Gastroesophageal sphincter (tissue), 3 donors: ENCODE measurements at regions not wholly inside any gene's neighbourhood (a gene's known extent, or its start where the extent isn't known, plus 50 kb on each side); places are given as distances from the start of the nearest gene placed in this dataset.

ENCODE experiments used
- EP300 ChIP-seq: sonication (generic); formaldehyde crosslinking; IDR thresholded peaks from one replicate; pipeline ENCODE4 v1.6.1; 2017; ENCODE audit warnings: antibody characterized with exemption, mild to moderate bottlenecking
- POLR2A ChIP-seq, 2 donors: fragments of 450-650 bp; IDR thresholded peaks; one replicate each; pipeline ENCODE4 v1.6.1; 2017; ENCODE audit warnings: antibody characterized with exemption in 2 of 2, mild to moderate bottlenecking in 2 of 2, moderate library complexity in 1 of 2
- POLR2AphosphoS5 ChIP-seq: sonication (generic); formaldehyde crosslinking; IDR thresholded peaks from one replicate; pipeline ENCODE4 v1.6.1; 2017; ENCODE audit warnings: antibody characterized with exemption
- TF ChIP-seq, protein P1 (sequence below), 4 experiments: fragments of 200-600 bp in 2 of 4; fragments of 450-650 bp in 2 of 4; sonication (generic) in 1 of 4; IDR thresholded peaks; one replicate each; pipeline ENCODE4 v1.5.1; 2017 to 2019; ENCODE audit warnings: antibody characterized with exemption in 4 of 4, mild to moderate bottlenecking in 2 of 4, moderate library complexity in 2 of 4

DNA sequence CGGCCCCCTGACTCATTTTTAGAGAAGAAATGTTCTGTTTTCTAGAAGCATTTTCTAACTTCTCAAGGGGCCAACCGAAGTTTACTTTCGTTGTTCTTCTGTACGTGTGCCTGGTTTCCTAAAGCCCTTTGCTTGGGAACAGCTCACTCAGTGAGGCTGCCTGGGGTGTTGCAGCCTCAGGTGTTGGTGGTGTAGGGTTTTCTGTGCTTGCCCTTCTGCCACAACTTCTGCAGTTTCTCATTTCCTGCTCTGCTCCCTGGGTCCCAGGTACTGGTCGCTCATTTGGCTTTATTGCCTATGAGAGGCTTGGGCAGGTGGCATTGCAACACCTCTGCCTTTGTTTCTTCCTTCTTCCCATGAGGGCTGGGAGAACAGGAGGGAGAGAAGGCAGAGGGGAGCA, 278.3 kb downstream of the SOX4 start:
- no peak for TF ChIP-seq POLR2AphosphoS5
- TF ChIP-seq, protein P1, sequence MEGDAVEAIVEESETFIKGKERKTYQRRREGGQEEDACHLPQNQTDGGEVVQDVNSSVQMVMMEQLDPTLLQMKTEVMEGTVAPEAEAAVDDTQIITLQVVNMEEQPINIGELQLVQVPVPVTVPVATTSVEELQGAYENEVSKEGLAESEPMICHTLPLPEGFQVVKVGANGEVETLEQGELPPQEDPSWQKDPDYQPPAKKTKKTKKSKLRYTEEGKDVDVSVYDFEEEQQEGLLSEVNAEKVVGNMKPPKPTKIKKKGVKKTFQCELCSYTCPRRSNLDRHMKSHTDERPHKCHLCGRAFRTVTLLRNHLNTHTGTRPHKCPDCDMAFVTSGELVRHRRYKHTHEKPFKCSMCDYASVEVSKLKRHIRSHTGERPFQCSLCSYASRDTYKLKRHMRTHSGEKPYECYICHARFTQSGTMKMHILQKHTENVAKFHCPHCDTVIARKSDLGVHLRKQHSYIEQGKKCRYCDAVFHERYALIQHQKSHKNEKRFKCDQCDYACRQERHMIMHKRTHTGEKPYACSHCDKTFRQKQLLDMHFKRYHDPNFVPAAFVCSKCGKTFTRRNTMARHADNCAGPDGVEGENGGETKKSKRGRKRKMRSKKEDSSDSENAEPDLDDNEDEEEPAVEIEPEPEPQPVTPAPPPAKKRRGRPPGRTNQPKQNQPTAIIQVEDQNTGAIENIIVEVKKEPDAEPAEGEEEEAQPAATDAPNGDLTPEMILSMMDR (IDR thresholded peaks at IDR 0.05), result no peak
- TF ChIP-seq POLR2A (IDR thresholded peaks at IDR 0.05), result no peak
- no peak for TF ChIP-seq EP300
